HL-60 (cell line): ENCODE measurements at regions not wholly inside any gene's neighbourhood (a gene's known extent, or its start where the extent isn't known, plus 50 kb on each side); places are given as distances from the start of the nearest gene placed in this dataset.

Experiments used
- DNase-seq, 2 experiments: peaks; one replicate each; pipeline ENCODE4 v3.0.0-alpha.2; 2010 to 2020; ENCODE audit warnings: low read depth in 1 of 2, low spot score in 1 of 2
- H3K27ac ChIP-seq: fragments of 250-450 bp; sonication (Bioruptor Pico); replicated peaks from 2 replicates; pipeline ENCODE4 v1.5.1; 2020; ENCODE audit warnings: mild to moderate bottlenecking, moderate library complexity
- H3K27me3 ChIP-seq: fragments of 250-450 bp; sonication (Bioruptor Pico); 2 replicates; pipeline ENCODE4 v1.5.1; 2021; ENCODE audit warnings: mild to moderate bottlenecking, moderate library complexity; ENCODE audit not compliant: insufficient read depth, poor library complexity, severe bottlenecking
- H3K4me3 ChIP-seq: replicated peaks from 2 replicates; pipeline ENCODE4 v1.5.1; 2011; ENCODE audit warnings: mild to moderate bottlenecking, control low read depth, low read length; ENCODE audit not compliant: insufficient read depth
- CTCF ChIP-seq: IDR thresholded peaks from one replicate; pipeline ENCODE4 v1.5.1; 2011; ENCODE audit warnings: low read length, control low read depth, inconsistent platforms; ENCODE audit not compliant: insufficient read depth
- GABPA ChIP-seq: IDR thresholded peaks from 2 replicates; pipeline ENCODE4 v1.6.1; 2012; ENCODE audit warnings: low read depth
- POLR2AphosphoS5 ChIP-seq: IDR thresholded peaks from 2 replicates; pipeline ENCODE4 v1.6.1; 2012; ENCODE audit warnings: low read depth
- REST ChIP-seq: IDR thresholded peaks from 2 replicates; pipeline ENCODE4 v1.6.1; 2012; ENCODE audit warnings: low read depth; ENCODE audit not compliant: insufficient replicate concordance
- SPI1 ChIP-seq: IDR thresholded peaks from 2 replicates; pipeline ENCODE4 v1.6.1; 2012; ENCODE audit warnings: low read depth, mild to moderate bottlenecking, borderline replicate concordance

- no peak for TF ChIP-seq CTCF
- TF ChIP-seq GABPA = no peak
- no peak for TF ChIP-seq SPI1
- TF ChIP-seq REST = no peak
- no peak for TF ChIP-seq POLR2AphosphoS5
- DNase-seq = no peak
- no peaks in the 10 kb centered on the region for H3K27me3 ChIP-seq
- no peak overlapping the region for H3K4me3 ChIP-seq
- H3K27ac ChIP-seq = no peak overlapping the region
Measured at GRCh38 chr5:167177736-167178135, 1113.7 kb upstream of the WWC1 start.

- Histone ChIP-seq H3K27ac (no peak overlapping the region), H3K4me3 (no peak overlapping the region), H3K27me3 (no peaks in the 10 kb centered on the region)
- TF ChIP-seq SPI1 (no peak), GABPA (no peak), CTCF (no peak), POLR2AphosphoS5 (no peak), REST (no peak)
- no peak for DNase-seq
Measured at GRCh38 chr5:167180906-167181305, 1110.5 kb upstream of the WWC1 start.

GRCh38 chr5:167205881-167206280 lies 1085.6 kb upstream of the WWC1 start:
- no peak for DNase-seq
- Histone ChIP-seq H3K4me3 (no peak overlapping the region), H3K27me3 (no peaks in the 10 kb centered on the region), H3K27ac (no peak overlapping the region)
- TF ChIP-seq REST (no peak), CTCF (no peak), GABPA (no peak), POLR2AphosphoS5 (no peak)
